Epithelial cell of prostate (primary cell): ENCODE measurements at regions not wholly inside any gene's neighbourhood (a gene's known extent, or its start where the extent isn't known, plus 50 kb on each side); places are given as distances from the start of the nearest gene placed in this dataset.
A peak's percentile ranks its signal among the peaks of the same experiment; 100 is the strongest.
"Not testable (repeated sequence)": the region's sequence is repeated elsewhere in the genome, so short reads cannot be mapped to it uniquely, and the experiment has no call there.

Experiments
- DNase-seq: peaks from one replicate; pipeline ENCODE4 v3.0.0-alpha.2; 2011; ENCODE audit warnings: low read depth, low spot score
- H3K27ac ChIP-seq: fragments of 450-650 bp; 2 replicates; pipeline ENCODE4 v1.5.1; 2017; ENCODE audit warnings: mild to moderate bottlenecking

- DNase-seq: no peak
- H3K27ac ChIP-seq: no peak overlapping the region
Measured at GRCh38 chr2:118437501-118437900, 349.2 kb downstream of the INSIG2 start.

- DNase-seq: no peak
- H3K27ac ChIP-seq: no peak overlapping the region
Measured at GRCh38 chr2:118431997-118432396, 343.7 kb downstream of the INSIG2 start.

- no peak for DNase-seq
- H3K27ac ChIP-seq: peak overlapping the region; percentile 72
Measured at GRCh38 chr2:118431586-118431985, 343.3 kb downstream of the INSIG2 start.

- H3K27ac ChIP-seq: peak overlapping the region; percentile 72
- no peak for DNase-seq
Measured at GRCh38 chr2:118431165-118431517, 342.9 kb downstream of the INSIG2 start.

GRCh38 chr2:118430510-118431164 lies 342.4 kb downstream of the INSIG2 start:
- DNase-seq: peak; percentile 64
- H3K27ac ChIP-seq: peak overlapping the region; percentile 72

- no peak for DNase-seq
- no peak overlapping the region for H3K27ac ChIP-seq
Measured at GRCh38 chr2:118425191-118425590, 336.9 kb downstream of the INSIG2 start.

- no peak for DNase-seq
- H3K27ac ChIP-seq: no peak overlapping the region
Measured at GRCh38 chr2:118423776-118424175, 335.5 kb downstream of the INSIG2 start.

GRCh38 chr2:118421648-118422047 lies 333.4 kb downstream of the INSIG2 start:
- no peak for DNase-seq
- no peak overlapping the region for H3K27ac ChIP-seq

GRCh38 chr2:118417406-118418120 lies 329.3 kb downstream of the INSIG2 start:
- DNase-seq: no peak
- H3K27ac ChIP-seq: no peak overlapping the region

- H3K27ac ChIP-seq, DNase-seq: not testable (repeated sequence)
Measured at GRCh38 chr2:118415186-118415585, 326.9 kb downstream of the INSIG2 start.

GRCh38 chr2:118403658-118404451 lies 315.6 kb downstream of the INSIG2 start:
- no peak for DNase-seq
- H3K27ac ChIP-seq: peak overlapping the region; percentile 29

GRCh38 chr2:118388771-118389170 lies 300.5 kb downstream of the INSIG2 start:
- no peak for DNase-seq
- H3K27ac ChIP-seq: peak overlapping the region; percentile 91

- H3K27ac ChIP-seq: peak overlapping the region; percentile 91
- DNase-seq: peak; percentile 82
Measured at GRCh38 chr2:118387509-118387908, 299.2 kb downstream of the INSIG2 start.

GRCh38 chr2:118386641-118387302 lies 298.5 kb downstream of the INSIG2 start:
- peak; percentile 93 for DNase-seq

GRCh38 chr2:118380915-118381653 lies 292.8 kb downstream of the INSIG2 start:
- no peak for DNase-seq
- H3K27ac ChIP-seq: no peak overlapping the region

More at GRCh38 chr2:118386641-118387302, 298.5 kb downstream of the INSIG2 start:
- peak overlapping the region; percentile 91 for H3K27ac ChIP-seq

- H3K27ac ChIP-seq: no peak overlapping the region
- no peak for DNase-seq
Measured at GRCh38 chr2:118375907-118376485, 287.7 kb downstream of the INSIG2 start.

GRCh38 chr2:118374974-118375755 lies 286.9 kb downstream of the INSIG2 start:
- no peak overlapping the region for H3K27ac ChIP-seq
- DNase-seq: no peak

- no peak overlapping the region for H3K27ac ChIP-seq
- no peak for DNase-seq
Measured at GRCh38 chr2:118372886-118373830, 284.9 kb downstream of the INSIG2 start.
